SK-N-SH (cell line): ENCODE measurements at regions not wholly inside any gene's neighbourhood (a gene's known extent, or its start where the extent isn't known, plus 50 kb on each side); places are given as distances from the start of the nearest gene placed in this dataset.

Experiments
- CTCF ChIA-PET: fragments of 300-600, 350-600 bp; formaldehyde crosslinking; extraction: SDS; loops from one replicate; lab custom pipeline; 2021; lab: Yijun Ruan, JAX
- POLR2A ChIA-PET: fragments of 350-600 bp; sonication (Branson Sonifier 250); formaldehyde crosslinking; extraction: SDS; loops from one replicate; lab custom pipeline; 2020; ENCODE audit warnings: antibody characterized with exemption, inconsistent platforms; lab: Yijun Ruan, JAX
- DNase-seq: peaks from one replicate; pipeline ENCODE4 v3.0.0; 2012
- H2AFZ ChIP-seq: fragments of 200-600 bp; sonication (generic); 2 replicates; pipeline ENCODE4 v1.8.1; 2016; ENCODE audit warnings: antibody characterized with exemption, mild to moderate bottlenecking, low read depth
- H3F3A ChIP-seq: fragments of 200-600 bp; sonication (generic); replicated peaks from 2 replicates; pipeline ENCODE3; 2016; ENCODE audit warnings: antibody characterized with exemption, mild to moderate bottlenecking; ENCODE audit not compliant: insufficient read depth
- H3K27ac ChIP-seq, 2 experiments: fragments of 200-500 bp in 1 of 2; fragments of 200-600 bp in 1 of 2; sonication (Bioruptor generic) in 1 of 2; sonication (generic), shearing (Covaris generic) in 1 of 2; 2 replicates each; pipeline versions ENCODE4 v1.5.1 to v1.6.1; 2014 to 2016; ENCODE audit warnings: low read depth in 2 of 2, inconsistent platforms in 1 of 2, low read length in 1 of 2, mild to moderate bottlenecking in 1 of 2, mixed read lengths in 1 of 2
- H3K27me3 ChIP-seq: fragments of 200-600 bp; sonication (generic), shearing (Covaris generic); 2 replicates; pipeline ENCODE4 v1.6.1; 2016; ENCODE audit warnings: mixed run types; ENCODE audit not compliant: insufficient read depth
- H3K36me3 ChIP-seq, 2 experiments: fragments of 200-500 bp in 1 of 2; fragments of 200-600 bp in 1 of 2; sonication (Bioruptor generic) in 1 of 2; sonication (generic) in 1 of 2; replicated peaks in 1 of 2; 2 replicates each; pipeline versions ENCODE3 to v1.5.1; 2014 to 2016; ENCODE audit warnings: low read length in 1 of 2, mild to moderate bottlenecking in 1 of 2; ENCODE audit not compliant: insufficient read depth in 2 of 2, control insufficient read depth in 1 of 2
- H3K4me1 ChIP-seq, 2 experiments: fragments of 200-500 bp in 1 of 2; fragments of 200-600 bp in 1 of 2; sonication (Bioruptor generic) in 1 of 2; sonication (generic), shearing (Covaris generic) in 1 of 2; 2 replicates each; pipeline versions ENCODE4 v1.5.1 to v1.6.1; 2014 to 2016; ENCODE audit warnings: low read depth in 1 of 2, low read length in 1 of 2, mixed run types in 1 of 2; ENCODE audit not compliant: insufficient read depth in 2 of 2, control insufficient read depth in 1 of 2
- H3K4me2 ChIP-seq: fragments of 200-600 bp; sonication (generic), shearing (Covaris generic); 2 replicates; pipeline ENCODE4 v1.6.1; 2017; ENCODE audit warnings: mixed run types
- H3K4me3 ChIP-seq, 2 experiments: fragments of 200-500 bp in 1 of 2; fragments of 200-600 bp in 1 of 2; sonication (Bioruptor generic) in 1 of 2; sonication (generic), shearing (Covaris generic) in 1 of 2; 2 replicates each; pipeline versions ENCODE4 v1.5.1 to v1.8.1; 2014 to 2016; ENCODE audit warnings: low read depth in 2 of 2, inconsistent platforms in 1 of 2, low read length in 1 of 2, mild to moderate bottlenecking in 1 of 2, mixed read lengths in 1 of 2, moderate library complexity in 1 of 2
- H3K79me2 ChIP-seq: fragments of 200-600 bp; sonication (generic); 2 replicates; pipeline ENCODE4 v1.8.1; 2017; ENCODE audit warnings: mild to moderate bottlenecking; ENCODE audit not compliant: insufficient read depth
- H3K9ac ChIP-seq: fragments of 200-600 bp; sonication (generic); 2 replicates; pipeline ENCODE4 v1.6.1; 2017; ENCODE audit warnings: mixed run types
- H3K9me2 ChIP-seq: fragments of 200-600 bp; sonication (generic); 2 replicates; pipeline ENCODE4 v1.6.1; 2017; ENCODE audit warnings: mixed run types
- H3K9me3 ChIP-seq: fragments of 200-600 bp; sonication (generic); 2 replicates; pipeline ENCODE4 v1.6.1; 2017; ENCODE audit warnings: mixed run types, mild to moderate bottlenecking, moderate library complexity
- H4K20me1 ChIP-seq: fragments of 200-600 bp; sonication (generic); 2 replicates; pipeline ENCODE4 v1.6.1; 2017; ENCODE audit warnings: mild to moderate bottlenecking, mixed run types; ENCODE audit not compliant: insufficient read depth
- CHD2 ChIP-seq: fragments of 150-350 bp; IDR thresholded peaks from 2 replicates; pipeline ENCODE4 v1.6.1; 2018; ENCODE audit warnings: low read length; ENCODE audit not compliant: partially characterized antibody
- EP300 ChIP-seq, 2 experiments: IDR thresholded peaks; 2 replicates each; pipeline versions ENCODE4 v1.4.0 to v1.6.1; 2012; ENCODE audit warnings: borderline replicate concordance in 1 of 2, low read depth in 1 of 2, low read length in 1 of 2
- EZH2phosphoT487 ChIP-seq: fragments of 200-600 bp; sonication (generic); IDR thresholded peaks from 2 replicates; pipeline ENCODE4 v1.6.1; 2017; ENCODE audit warnings: low read depth, mixed run types, mild to moderate bottlenecking, antibody characterized with exemption, moderate library complexity, borderline replicate concordance
- FOXM1 ChIP-seq: IDR thresholded peaks from 2 replicates; pipeline ENCODE4 v1.4.0; 2012; ENCODE audit warnings: low read depth, mild to moderate bottlenecking
- GABPA ChIP-seq: IDR thresholded peaks from 2 replicates; pipeline ENCODE4 v1.4.0; 2012; ENCODE audit warnings: low read depth, mild to moderate bottlenecking
- GATA2 ChIP-seq: sonication (generic); formaldehyde crosslinking; IDR thresholded peaks from 2 replicates; pipeline ENCODE4 v1.5.0; 2020; ENCODE audit warnings: mild to moderate bottlenecking, missing genetic modification reagents
- MAX ChIP-seq: IDR thresholded peaks from 2 replicates; pipeline ENCODE4 v1.4.0; 2012; ENCODE audit warnings: low read depth
- NFIC ChIP-seq: IDR thresholded peaks from 2 replicates; pipeline ENCODE4 v1.4.0; 2012; ENCODE audit warnings: borderline replicate concordance
- RAD21 ChIP-seq: IDR thresholded peaks from 2 replicates; pipeline ENCODE4 v1.6.1; 2012; ENCODE audit warnings: mild to moderate bottlenecking, low read length
- SIN3A ChIP-seq: IDR thresholded peaks from 2 replicates; pipeline ENCODE4 v1.6.1; 2012; ENCODE audit warnings: low read depth, mild to moderate bottlenecking, low read length, moderate library complexity, borderline replicate concordance
- TAF1 ChIP-seq: IDR thresholded peaks from 2 replicates; pipeline ENCODE4 v1.6.1; 2012; ENCODE audit warnings: low read depth, mild to moderate bottlenecking, low read length, moderate library complexity, borderline replicate concordance
- TCF12 ChIP-seq: IDR thresholded peaks from 2 replicates; pipeline ENCODE4 v1.4.0; 2012
- TEAD4 ChIP-seq: IDR thresholded peaks from 2 replicates; pipeline ENCODE4 v1.4.0; 2012; ENCODE audit warnings: mild to moderate bottlenecking, borderline replicate concordance; ENCODE audit not compliant: insufficient read depth
- USF1 ChIP-seq: IDR thresholded peaks from 2 replicates; pipeline ENCODE4 v1.4.0; 2012; ENCODE audit warnings: low read depth, borderline replicate concordance
- WGBS: methylation state at CpG from one replicate; pipeline ENCODE4 v1.1.6; 2017; ENCODE audit warnings: low lambda C conversion rate; 5-methylcytosine and 5-hydroxymethylcytosine counted together
- TF ChIP-seq, protein P1 (sequence below): IDR thresholded peaks from 2 replicates; pipeline ENCODE4; 2012

DNA sequence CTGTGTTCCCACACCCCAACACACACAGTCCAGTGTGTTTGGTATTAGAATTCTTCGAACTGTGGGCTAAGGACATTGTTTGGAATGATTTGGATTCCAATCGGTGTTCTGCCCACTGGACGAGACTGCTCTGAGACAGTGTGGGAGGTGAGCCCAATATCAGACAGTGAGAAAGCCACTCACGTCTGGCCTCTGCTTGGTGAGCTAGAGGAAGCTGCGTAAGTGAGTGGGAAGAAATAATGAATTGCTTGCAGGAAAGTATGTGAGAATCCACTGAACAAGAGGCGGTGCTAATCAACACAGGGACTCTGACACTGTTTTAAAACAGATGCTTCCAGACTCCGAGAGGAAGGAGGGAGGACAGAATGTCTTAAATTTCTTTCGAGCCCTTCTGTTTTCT lies 675.0 kb upstream of the ANKRD30A start:
- 0 out of 2 replicates have a peak overlapping the region, but pooled peaks have one; percentile 35 for H3K4me2 ChIP-seq
- H3K9ac ChIP-seq, result no peak overlapping the region
- peak overlapping the region; percentile 45; the same call in 1 of the 2 replicates for H2AFZ ChIP-seq
- H3K4me3 ChIP-seq, result no peak overlapping the region
- POLR2A ChIA-PET, result no interaction called here
- no peaks in the 10 kb centered on the region for H3K36me3 ChIP-seq
- no peaks in the 10 kb centered on the region for H4K20me1 ChIP-seq
- 67% methylated on average over 8 of the region's 8 CpGs for WGBS
- peaks cover 16 to 17% of the 10 kb centered on the region in 2 experiments; a peak in 3 of 4 replicates for H3K4me1 ChIP-seq
- no peaks in the 10 kb centered on the region for H3K27me3 ChIP-seq
- H3K27ac ChIP-seq, result peak overlapping the region in 1 of 2 experiments; percentile 62; a peak in 2 of 4 replicates
- TF ChIP-seq TAF1 (no peak), TCF12 (no peak), GABPA (no peak), CHD2 (no peak), MAX (no peak)
- no peaks in the 10 kb centered on the region for H3K9me2 ChIP-seq
- no peaks in the 10 kb centered on the region for H3K79me2 ChIP-seq
- peaks cover 6% of the 10 kb centered on the region for H3F3A ChIP-seq
- H3K9me3 ChIP-seq, result no peaks in the 10 kb centered on the region
- CTCF ChIA-PET, result no interaction called here
- DNase-seq, result no peak

- H3K27ac ChIP-seq, result peak overlapping the region; percentile 11 to 55; a peak in 3 of 4 replicates
- H3K79me2 ChIP-seq, result no peaks in the 10 kb centered on the region
- H3K9ac ChIP-seq, result no peak overlapping the region
- no peak overlapping the region for H3K4me3 ChIP-seq
- CTCF ChIA-PET, result no interaction called here
- DNase-seq, result no peak
- peaks cover 16 to 17% of the 10 kb centered on the region in 2 experiments; a peak in 3 of 4 replicates for H3K4me1 ChIP-seq
- 44% methylated on average over 11 of the region's 11 CpGs for WGBS
- H3K27me3 ChIP-seq, result no peaks in the 10 kb centered on the region
- TF ChIP-seq TEAD4 (peak; percentile 46; the same call in 1 of the 2 replicates), RAD21 (no peak), USF1 (no peak), SIN3A (no peak), GATA2 (CRISPR knock-in tag) (peak; percentile 18; the same call in 1 of the 2 replicates), TCF12 (peak; percentile 57), NFIC (0 out of 2 replicates have a peak, but pooled peaks have one; percentile 6), EZH2phosphoT487 (no peak), FOXM1 (0 out of 2 replicates have a peak, but pooled peaks have one; percentile 20), EP300 (IDR thresholded peaks at IDR 0.05; ENCODE audit: borderline replicate concordance in 1 of 2, low read depth in 1 of 2, low read length in 1 of 2) (peak in 1 of 2 experiments; percentile 70; a peak in 1 of 4 replicates)
- TF ChIP-seq, protein P1, sequence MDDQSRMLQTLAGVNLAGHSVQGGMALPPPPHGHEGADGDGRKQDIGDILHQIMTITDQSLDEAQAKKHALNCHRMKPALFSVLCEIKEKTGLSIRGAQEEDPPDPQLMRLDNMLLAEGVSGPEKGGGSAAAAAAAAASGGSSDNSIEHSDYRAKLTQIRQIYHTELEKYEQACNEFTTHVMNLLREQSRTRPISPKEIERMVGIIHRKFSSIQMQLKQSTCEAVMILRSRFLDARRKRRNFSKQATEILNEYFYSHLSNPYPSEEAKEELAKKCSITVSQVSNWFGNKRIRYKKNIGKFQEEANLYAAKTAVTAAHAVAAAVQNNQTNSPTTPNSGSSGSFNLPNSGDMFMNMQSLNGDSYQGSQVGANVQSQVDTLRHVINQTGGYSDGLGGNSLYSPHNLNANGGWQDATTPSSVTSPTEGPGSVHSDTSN, result peak; percentile 74
- TF ChIP-seq, all 33 proteins: peak for 7
- peak overlapping the region; percentile 4; the same call in 1 of the 2 replicates for H3K4me2 ChIP-seq
- peaks cover 6% of the 10 kb centered on the region for H3F3A ChIP-seq
- no peaks in the 10 kb centered on the region for H4K20me1 ChIP-seq
- H3K9me3 ChIP-seq, result no peaks in the 10 kb centered on the region
- H3K9me2 ChIP-seq, result no peaks in the 10 kb centered on the region
- POLR2A ChIA-PET, result no interaction called here
- H3K36me3 ChIP-seq, result no peaks in the 10 kb centered on the region
- peak overlapping the region; percentile 60; the same call in 1 of the 2 replicates for H2AFZ ChIP-seq
These were observed 676.4 kb upstream of the ANKRD30A start for GRCh38 chr10:36448760-36449691.
